ENCODE measurements at regions not wholly inside any gene's neighbourhood (a gene's known extent, or its start where the extent isn't known, plus 50 kb on each side); places are given as distances from the start of the nearest gene placed in this dataset.

DNA sequence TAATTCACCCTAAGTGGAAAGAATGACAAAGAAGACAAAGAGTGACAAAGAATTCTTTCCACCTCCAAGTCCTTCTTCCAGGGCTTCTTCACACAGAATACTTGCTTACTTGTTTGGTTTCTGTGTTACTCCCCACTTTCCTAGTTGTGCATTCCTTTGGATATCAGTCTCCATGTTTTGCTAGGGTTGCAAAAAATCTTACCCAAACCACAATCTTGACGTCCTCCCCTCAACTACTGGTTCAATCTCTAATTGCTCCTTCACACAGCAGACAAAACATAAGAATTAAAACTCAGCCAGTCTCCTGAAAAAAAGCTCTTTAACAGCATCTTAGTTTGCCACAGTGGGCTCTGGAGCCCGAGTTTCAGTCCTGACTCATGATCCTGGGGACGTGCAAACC, 297.6 kb upstream of the CHRNA7 start:
- no peak for DNase-seq (ENCODE audit: low read depth in 3 of 3, low spot score in 1 of 3)

DNA sequence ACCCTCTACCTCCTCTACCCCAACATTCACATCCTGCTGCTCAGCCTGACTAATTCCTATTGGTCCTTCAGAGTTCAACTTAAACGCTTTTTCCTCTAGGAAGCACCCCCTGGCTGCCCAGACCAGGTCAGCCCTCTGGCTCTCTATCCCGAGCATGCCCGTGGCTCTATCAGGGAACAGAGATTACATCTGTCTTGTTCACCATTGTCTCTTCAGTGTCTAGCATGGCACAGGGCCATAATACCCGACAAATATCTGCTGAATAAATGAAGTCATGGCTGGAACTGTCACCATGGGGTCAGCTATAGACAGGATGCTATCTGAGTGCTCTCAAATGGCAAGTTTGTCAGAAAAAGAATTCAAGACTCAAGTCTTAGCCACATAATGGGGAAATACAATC, 296.9 kb upstream of the CHRNA7 start:
- DNase-seq (ENCODE audit: low read depth in 3 of 3, low spot score in 1 of 3): no peak

DNA sequence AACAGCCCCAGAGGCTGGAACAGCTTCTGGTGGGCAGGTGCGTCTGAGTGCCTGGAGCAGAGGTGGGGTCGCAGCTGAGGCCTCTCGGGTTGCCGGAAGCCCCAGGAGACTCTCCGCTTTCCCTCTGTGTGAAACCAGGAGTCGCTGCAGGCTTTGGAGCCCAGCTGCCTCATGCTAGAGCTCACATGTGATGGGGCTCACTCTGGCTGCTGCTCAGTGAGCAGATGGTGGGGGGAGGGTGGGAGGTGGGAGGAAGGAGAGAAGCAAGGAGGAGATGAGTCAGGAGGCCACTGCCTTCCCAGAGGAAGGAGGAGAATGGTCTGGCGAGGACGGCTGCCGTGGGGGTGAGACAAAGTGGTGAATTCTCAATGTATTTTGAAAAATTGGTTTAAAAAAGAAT, 290.1 kb upstream of the CHRNA7 start:
- DNase-seq (ENCODE audit: low read depth in 3 of 3, low spot score in 1 of 3): no peak

DNA sequence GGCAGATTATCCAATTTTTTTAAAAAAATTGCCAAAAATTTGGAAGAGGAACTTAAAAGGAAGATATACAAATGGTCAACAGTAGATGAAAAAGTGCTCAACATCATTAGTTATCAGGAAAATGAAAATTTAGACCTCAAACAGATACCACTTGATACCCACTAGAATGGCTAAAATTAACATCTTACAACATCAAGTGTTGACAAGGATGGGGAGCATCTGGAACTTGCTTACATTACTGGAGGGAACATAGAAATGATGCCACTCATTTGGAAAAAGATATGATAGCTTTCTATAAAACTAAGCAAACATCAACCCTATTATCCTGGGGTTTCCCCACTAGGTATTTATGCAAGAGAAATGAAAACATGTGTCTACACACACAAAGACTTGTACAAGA, 284.5 kb upstream of the CHRNA7 start:
- DNase-seq (ENCODE audit: low read depth in 3 of 3, low spot score in 1 of 3): no peak

DNA sequence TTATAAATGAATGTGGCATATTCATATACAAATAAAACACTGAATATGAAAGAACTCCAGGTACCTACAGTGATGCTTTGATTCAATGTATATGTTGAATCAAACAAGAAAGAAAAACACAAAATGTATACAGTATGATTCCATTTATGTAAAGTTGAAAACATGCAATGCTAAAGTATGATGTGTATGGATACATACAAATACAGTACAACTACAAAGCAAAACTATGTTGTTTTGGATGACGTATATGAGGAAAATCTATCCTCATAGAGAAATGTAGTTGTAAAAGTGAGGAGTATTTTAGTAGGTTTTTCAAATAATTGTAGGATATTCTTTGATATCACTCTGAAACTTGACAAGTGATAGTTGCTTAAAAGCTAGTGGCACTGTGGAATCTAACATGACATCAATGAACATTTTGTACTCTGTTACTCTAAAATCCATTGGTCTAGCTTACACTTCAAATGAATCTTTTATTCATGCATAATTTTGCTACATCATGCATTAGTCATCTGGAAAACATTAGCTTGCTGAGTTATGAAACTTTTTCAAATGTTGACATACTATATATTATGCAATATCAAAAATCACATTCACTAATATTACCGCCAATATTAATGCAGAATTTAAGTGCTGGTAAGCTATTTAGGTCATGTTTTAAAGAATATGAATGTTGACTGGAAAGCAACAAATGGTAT, 278.1 kb upstream of the CHRNA7 start:
- DNase-seq (ENCODE audit: low read depth in 3 of 3, low spot score in 1 of 3): no peak

DNA sequence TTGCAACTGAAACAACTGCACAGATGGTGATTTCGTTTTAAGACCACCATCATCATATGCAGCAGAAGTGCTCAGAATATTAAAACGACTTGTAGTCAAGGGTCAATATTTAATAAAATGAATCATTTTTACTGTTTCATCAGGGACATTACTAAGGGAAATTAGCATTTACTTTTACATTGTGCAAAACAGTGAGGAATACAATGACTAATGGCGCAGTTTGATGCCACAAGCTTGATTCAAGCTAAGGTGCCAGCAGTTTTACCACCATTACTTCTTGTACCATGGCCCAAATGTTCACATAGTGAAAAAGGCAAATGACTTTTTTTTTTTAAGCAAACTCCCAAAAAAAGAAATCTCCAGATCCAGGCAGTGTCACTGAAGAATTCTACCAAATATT, 277.4 kb upstream of the CHRNA7 start:
- DNase-seq (ENCODE audit: low read depth in 3 of 3, low spot score in 1 of 3): no peak

DNA sequence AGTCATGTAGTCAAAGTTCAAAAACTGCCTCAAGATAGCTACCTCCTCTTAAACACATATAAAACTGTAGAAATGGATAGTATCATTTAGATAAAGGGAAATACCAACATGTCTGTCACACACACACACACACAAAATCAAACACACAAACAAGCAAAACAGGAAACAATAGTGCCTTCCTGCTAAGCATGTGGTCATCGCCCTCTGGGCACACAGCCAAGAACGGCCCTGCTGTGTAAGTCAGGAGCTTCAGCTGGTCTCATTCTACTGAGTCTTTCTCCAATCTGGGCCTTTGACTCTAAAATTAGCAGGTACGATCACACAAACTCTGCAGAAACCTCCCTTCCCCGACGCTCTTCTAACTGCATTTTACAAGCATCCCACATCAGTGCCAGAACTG, 272.2 kb upstream of the CHRNA7 start:
- no peak for DNase-seq (ENCODE audit: low read depth in 3 of 3, low spot score in 1 of 3)

DNA sequence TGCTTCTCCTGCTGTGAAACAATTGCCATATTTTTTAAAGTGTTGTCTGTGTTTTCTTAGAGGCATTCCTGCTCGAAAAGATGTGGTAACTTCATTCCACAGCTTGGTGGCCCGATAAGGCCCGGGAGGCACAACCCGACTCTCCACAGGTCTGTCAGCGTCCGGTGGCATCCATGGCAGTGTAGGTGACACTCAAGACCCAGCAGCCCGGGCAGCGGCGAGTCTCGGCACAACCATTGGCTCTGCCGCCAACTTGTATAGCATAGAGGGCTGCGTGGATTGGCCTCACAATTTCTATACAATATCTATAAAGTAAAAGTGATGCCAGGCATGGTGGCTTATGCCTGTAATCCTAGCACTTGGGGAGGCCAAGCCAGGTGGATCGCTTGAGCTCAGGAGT, 262.3 kb upstream of the CHRNA7 start:
- no peak for DNase-seq (ENCODE audit: low read depth in 3 of 3, low spot score in 1 of 3)

DNA sequence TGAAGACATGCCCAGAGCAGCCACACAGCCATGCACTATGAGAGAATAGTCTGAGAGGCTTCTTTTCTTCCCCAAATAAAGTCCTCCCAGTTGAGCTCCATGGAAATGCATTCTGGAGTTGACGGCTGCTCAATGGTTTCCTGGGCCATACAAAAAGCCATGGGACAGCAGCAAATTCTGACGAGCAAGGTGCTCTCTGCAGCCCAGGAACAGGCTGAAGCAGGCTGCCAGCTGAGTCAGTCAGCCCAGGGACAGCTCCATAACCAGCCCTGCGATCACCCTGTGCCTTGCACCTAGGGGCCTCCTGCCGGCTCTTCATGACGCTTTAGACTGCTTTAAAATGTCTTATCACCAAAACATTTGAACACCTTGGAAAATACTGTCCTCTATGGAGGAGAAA, 256.3 kb upstream of the CHRNA7 start:
- DNase-seq (ENCODE audit: low read depth in 3 of 3, low spot score in 1 of 3): no peak

DNA sequence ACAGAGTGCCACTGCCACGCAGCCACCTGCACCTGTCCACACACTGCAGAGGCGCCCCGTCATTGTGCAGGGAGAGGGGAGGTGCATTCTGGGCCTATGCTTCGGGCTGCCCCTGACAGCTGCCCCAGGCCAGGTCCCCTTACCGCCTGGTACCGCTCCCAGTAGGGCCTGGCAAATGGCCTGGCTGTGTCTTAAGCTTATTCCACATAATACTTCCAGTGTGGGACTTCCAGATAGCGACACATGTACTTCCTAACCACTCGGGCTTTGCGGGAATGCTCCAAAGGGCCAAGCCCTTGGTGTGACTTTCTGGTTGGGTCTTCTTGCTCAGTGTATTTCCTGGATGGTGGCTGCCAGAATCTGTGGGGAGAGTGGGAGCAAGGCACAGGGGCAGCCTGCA, 254.3 kb upstream of the CHRNA7 start:
- DNase-seq (ENCODE audit: low read depth in 3 of 3, low spot score in 1 of 3): no peak

DNA sequence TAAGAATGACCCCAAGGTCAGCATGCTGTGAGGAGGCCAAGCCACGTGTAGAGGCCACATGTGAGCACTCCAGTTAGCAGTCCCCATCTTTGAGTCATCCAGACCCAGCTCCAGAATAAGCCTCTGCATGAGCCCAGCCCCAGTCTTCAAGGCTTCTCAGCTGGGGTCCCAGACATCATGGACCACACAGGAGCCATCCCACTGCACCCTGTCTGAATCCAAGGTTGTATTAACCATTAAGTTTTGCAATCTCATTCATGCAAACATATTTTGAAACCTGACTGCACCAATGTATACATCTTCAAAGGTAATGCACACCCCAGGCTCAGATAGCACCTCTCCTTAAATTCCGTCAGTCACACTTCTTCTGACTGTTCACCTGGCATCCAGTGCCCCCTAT, 249.1 kb upstream of the CHRNA7 start:
- DNase-seq (ENCODE audit: low read depth in 3 of 3, low spot score in 1 of 3): no peak

DNA sequence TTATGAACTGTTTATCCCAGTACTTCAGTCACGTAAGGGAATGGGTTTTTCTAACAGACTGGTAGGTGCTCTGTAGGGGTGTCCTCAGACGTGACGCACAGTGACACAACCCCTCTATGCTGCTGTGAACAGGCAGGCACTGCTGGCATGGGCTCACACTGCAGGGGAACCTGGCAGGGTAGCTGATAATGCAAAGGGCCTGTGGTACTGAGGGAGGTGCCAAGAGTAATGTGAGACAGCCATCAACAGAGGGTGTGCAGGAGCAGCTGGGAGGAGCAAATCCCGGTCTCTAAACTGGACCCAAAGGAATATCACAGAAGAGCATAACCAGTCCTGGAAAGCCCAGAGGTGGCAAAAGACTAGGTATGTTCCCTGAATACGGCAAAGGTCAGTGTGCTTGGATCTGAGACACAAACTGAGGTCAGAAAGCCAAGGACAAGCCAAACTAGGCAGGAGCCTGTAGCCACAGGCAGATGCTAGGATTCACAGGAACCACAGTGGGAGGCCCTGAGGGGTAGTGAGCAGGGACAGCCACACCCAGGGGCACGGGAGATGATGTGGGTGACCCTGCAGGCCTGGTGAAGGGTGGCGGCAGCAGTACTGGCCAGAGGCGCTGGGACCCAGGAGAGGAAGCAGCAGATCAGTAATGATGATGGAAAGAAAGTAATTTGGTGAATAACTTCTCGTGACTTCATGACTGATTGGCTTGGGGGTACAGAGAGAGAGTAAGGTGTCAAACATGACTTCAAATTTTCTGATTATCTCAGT, 248.1 kb upstream of the CHRNA7 start:
- DNase-seq (ENCODE audit: low read depth in 3 of 3, low spot score in 1 of 3): no peak

DNA sequence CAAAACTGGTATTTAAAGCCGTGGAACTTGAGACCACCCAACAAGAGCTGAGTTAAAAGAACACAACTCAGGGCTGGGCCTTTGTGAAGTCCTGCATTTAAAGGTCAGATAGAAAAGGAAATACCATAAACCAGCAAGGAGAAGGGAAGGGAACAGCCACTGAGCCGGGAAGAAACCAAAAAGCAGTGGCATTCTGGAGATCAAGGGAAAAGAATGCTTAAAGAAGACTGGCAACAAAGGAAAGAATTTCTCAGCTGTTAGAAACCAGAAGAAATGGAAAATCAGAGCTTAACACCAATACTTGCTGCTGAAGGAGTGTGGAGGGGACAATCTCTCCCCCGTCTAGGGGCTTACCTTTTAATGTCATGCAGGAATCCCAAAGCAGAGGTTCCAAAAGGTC, 247.4 kb upstream of the CHRNA7 start:
- no peak for DNase-seq (ENCODE audit: low read depth in 3 of 3, low spot score in 1 of 3)

DNA sequence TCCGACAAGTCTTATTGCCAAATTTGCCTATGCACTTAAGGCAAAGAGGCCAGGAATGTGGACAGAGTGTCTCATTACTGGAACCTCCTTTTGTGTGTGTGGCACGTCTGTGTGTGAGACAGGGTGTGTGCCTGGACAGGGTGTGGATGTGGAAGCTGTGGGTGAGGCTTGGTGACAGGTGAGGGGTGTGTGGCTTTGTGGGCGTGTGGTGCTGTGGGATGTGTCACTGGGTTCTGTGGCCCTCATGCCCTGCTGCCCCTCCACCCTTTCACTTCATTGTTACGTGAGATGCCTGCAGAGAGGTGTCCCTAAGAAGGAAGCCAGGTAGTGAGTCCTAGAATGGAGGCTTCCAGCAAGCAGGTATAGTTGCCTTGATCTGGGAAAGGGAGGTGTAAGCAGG, 244.0 kb upstream of the CHRNA7 start:
- DNase-seq (ENCODE audit: low read depth in 3 of 3, low spot score in 1 of 3): no peak

DNA sequence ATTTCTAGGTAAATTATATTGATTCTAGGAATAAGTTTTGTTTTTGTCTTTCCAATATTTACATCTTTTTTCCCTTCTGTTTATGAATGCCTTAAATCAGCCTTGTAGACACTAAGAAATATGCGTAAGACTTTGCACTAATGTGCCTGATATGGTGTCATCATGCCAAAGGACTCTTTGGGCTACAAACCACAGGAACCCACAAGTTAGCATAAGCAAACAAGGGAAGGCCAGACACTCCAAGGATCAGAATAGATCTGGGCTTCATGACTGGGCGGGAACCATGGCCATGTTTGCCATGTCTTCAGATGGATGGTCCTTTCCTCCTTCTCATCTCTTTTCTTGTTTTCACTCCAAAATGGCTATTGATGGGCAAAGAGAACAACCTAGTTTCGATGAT, 242.2 kb upstream of the CHRNA7 start:
- DNase-seq (ENCODE audit: low read depth in 3 of 3, low spot score in 1 of 3): no peak

DNA sequence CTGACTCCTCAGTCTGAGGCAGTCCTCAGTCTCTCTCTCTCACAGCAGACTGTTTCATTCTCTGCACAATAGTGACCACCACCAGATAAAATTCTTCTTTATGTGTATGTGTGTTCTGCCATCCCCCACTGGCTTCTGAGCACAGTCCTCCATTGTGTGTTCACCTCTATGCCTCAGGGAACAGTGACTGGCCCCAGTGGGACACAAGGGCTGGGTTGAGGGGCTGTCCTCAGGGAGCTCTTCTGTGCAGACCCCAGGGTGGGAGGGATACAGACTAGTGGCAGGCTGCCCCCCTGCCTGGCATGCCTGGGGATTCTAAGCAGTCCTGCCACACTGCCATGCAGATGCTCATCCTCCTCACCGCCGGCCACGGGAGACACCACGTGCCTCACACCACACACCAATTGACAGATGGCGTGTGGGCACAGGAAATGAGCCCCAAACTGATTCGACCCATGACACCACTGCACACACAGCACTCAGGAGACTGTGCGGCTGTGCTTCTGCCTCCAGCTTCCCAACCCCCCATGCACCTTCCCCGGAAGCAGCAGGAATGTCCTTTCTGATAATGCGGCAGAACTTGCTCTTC, 237.6 kb upstream of the CHRNA7 start:
- no peak for DNase-seq (ENCODE audit: low read depth in 3 of 3, low spot score in 1 of 3)

DNA sequence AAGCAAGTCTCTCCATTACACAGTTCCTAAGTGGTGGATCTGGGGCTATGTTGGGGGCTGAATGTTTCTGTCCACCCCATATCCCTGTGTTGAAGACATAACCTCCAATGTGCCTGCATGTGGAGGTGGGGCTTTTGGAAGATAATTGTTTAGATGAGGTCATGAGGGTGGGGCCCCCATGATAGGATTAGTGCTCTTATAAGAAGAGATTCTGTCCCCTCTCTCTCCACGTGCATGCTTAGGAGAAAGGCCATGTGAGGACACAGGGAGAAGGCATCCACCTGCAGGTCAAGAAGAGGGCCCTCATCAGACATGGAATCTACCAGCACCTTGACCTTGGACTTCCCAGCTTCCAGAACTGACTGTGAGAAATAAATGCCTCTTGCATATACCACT, 231.0 kb upstream of the CHRNA7 start:
- no peak for DNase-seq (ENCODE audit: low read depth in 3 of 3, low spot score in 1 of 3)

DNA sequence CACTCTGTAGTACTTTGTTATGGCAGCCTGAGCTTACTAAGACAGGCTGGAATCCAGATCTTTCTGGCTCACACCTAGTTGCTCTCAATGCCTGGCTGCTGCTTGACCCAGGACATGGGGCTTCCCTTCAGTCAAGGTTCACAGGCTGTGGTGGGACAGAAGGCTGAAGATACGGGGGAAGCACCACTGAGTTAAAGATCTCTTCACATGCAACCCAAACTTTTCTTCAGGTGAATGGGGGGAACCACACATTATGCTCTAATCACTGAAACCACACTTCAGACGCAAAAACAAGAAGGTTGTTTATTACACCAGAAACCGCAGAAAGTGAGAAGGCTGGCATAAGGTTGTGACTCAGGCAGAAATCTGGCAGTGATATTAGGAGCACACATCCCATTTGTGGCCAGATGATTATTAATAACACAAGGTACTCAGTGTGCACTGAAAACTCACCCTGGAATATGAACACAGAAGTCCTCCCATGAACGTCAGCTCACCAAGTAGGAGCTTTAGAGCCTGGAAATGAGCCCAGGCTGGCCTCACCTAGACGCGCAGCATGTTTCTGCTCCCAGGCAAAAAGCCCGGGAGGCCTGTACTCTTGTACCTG, 230.5 kb upstream of the CHRNA7 start:
- DNase-seq (ENCODE audit: low read depth in 3 of 3, low spot score in 1 of 3): no peak

DNA sequence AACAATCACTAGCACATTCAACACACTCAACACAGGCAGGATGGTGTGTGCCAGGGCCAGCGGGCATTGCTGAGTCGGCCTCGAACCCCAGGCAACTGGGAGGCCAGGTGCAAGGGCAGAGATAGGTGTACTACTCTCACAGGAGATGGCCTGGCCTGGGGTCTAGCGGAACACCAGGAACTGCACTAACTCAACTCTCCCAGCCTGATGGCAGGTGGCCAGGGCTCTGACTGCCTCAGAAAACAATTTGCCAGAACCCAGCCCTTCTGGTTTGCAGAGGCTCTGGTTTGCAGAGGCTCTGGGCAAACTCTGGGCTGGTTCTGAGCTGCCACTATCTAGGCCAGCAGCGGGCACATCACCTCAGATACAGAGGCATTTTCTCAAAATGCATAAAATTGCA, 229.2 kb upstream of the CHRNA7 start:
- DNase-seq (ENCODE audit: low read depth in 3 of 3, low spot score in 1 of 3): no peak

DNA sequence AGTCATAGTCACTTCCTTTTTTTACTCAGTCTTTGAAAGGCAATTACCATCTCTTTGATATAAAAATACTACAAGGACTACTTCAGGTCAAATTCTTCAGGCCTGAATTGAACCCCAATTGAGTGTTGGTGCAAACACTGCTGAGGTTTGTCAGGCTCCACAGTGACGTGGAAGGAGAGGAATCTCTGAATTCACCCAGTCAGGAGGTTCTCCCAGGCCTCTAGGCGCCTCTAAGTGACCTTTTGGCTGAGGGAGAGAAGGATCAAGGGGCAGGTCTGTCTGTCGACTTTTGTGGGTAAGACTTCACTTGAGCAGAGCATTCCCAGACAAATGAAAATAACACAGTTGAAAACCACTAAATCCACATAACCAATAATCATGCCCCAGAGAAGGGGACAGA, 227.6 kb upstream of the CHRNA7 start:
- no peak for DNase-seq (ENCODE audit: low read depth in 3 of 3, low spot score in 1 of 3)

DNA sequence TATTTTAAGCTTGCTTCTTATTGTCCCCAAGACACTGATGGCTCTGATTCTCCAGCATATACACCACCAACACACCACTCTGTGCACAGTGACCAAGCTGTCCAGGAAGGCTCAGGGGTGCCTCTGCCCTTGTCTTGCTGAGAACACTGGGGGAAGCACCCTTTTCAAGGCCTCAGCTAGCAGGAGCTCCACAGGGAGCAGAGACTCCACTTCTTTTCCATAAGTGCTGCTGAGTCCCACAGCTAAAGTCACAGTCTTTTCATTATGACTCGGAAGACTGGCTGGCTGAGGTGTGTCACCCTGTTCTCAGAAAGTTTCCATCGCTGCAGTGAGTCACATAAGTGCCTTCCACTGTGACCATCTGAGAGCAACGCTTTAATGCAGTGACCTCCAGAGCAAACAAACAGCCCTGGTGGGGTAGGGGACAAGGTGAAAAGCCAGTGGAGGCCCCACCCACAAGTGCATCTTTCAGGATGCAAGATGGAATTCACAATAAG, 226.9 kb upstream of the CHRNA7 start:
- no peak for DNase-seq (ENCODE audit: low read depth in 3 of 3, low spot score in 1 of 3)

DNA sequence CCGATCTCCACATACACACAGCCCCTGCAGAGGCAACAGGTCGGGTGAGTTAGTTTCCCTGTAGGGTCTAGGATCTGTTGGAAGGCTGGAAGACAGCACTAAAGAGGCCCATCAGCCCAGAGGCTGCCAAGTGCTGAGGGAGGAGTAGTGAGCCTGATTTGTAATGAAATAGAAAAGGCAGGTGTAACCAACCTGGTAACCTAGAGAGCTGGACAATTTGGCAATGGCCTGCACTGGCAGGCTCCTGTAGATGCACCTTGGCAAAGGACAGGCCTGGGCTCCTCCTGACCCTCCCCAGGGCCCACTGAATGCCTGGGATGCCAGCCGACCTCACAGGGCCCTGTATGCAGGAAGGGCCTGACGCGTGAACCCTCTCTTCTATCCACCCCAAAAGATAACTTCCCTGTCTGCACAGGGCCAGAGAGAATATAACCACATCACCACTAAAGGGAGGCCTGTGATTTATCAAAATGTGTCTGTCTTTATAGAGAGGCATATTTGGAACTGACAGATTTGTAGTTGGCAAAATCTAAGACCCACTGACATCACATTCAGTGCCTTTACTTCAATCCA, 225.1 kb upstream of the CHRNA7 start:
- DNase-seq (ENCODE audit: low read depth in 3 of 3, low spot score in 1 of 3): no peak

All from stimulated activated CD4-positive, alpha-beta T cell treated with anti-CD3 and anti-CD28 coated beads, TNF-alpha, amount 100 ng/mL, for 1 hour (primary cell).